Effector memory CD4-positive, alpha-beta T cell (primary cell): ENCODE measurements at regions not wholly inside any gene's neighbourhood (a gene's known extent, or its start where the extent isn't known, plus 50 kb on each side); places are given as distances from the start of the nearest gene placed in this dataset.

Source experiments
- DNase-seq, 3 donors: peaks; one replicate each; pipeline ENCODE4 v3.0.0-alpha.2; 2020
- H3K27ac ChIP-seq: 2 replicates; pipeline ENCODE4 v1.7.0; 2013; ENCODE audit warnings: mild to moderate bottlenecking, low read length, moderate library complexity; ENCODE audit not compliant: insufficient read depth, poor library complexity, severe bottlenecking
- H3K27me3 ChIP-seq: replicated peaks from 2 replicates; pipeline ENCODE4 v1.7.0; 2013; ENCODE audit warnings: mild to moderate bottlenecking, low read length; ENCODE audit not compliant: insufficient read depth, control insufficient read depth, poor library complexity, severe bottlenecking
- H3K36me3 ChIP-seq: 2 replicates; pipeline ENCODE4 v1.7.0; 2013; ENCODE audit warnings: mild to moderate bottlenecking, low read length, moderate library complexity; ENCODE audit not compliant: control insufficient read depth, insufficient read depth
- H3K4me1 ChIP-seq: 2 replicates; pipeline ENCODE4 v1.7.0; 2013; ENCODE audit warnings: low read length, mild to moderate bottlenecking; ENCODE audit not compliant: control insufficient read depth, insufficient read depth, poor library complexity, severe bottlenecking
- H3K4me3 ChIP-seq: 2 replicates; pipeline ENCODE4 v1.7.0; 2013; ENCODE audit warnings: low read length, low read depth, mild to moderate bottlenecking; ENCODE audit not compliant: insufficient read depth, poor library complexity, severe bottlenecking
- H3K9me3 ChIP-seq: 2 replicates; pipeline ENCODE4 v1.7.0; 2013; ENCODE audit warnings: mild to moderate bottlenecking, low read length, moderate library complexity; ENCODE audit not compliant: control insufficient read depth

DNA sequence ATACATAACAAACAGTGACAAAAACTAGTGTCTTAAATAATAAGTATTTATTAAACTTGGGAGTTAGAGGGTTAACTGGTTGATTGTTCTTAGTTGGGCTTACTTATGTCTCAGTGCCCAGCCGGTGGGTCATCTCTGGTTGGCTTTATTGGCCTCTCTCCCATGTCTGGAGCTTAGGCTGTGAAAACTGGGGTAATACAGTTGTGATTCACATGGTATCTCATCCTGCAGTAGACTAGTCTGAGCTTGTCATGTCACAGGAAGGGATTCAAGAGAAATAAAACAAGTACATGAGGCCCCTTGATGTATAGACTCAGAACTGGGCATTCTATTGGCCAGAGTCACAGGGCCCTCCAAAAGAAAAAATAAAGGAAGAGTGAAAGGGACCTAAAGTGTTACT, 466.4 kb upstream of the SMC2 start:
- Histone ChIP-seq H3K4me3 (no peak overlapping the region), H3K27me3 (no peaks in the 10 kb centered on the region), H3K9me3 (no peaks in the 10 kb centered on the region), H3K4me1 (no peaks in the 10 kb centered on the region), H3K36me3 (no peaks in the 10 kb centered on the region), H3K27ac (no peak overlapping the region)
- DNase-seq: no peak

DNA sequence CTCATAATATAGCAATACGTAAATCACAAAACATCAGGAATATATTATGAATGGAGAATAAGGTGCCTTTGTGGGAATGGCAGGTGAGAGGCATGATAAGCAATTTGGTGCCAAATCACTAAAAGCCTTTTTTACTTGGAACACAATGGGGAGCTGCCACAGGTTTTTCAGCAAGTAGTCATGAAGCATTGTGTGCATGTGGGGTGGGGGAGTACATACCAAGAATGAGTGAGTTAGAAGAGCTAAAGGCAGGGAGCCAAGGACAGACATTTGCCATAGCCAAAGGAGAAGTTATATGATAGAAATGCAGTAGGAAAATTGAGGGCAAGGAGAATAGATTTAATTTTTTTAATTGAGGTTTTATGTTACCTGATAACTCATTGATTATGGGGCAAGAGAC, 445.0 kb upstream of the SMC2 start:
- Histone ChIP-seq H3K4me1 (no peaks in the 10 kb centered on the region), H3K4me3 (no peak overlapping the region), H3K36me3 (no peaks in the 10 kb centered on the region), H3K9me3 (no peaks in the 10 kb centered on the region), H3K27me3 (no peaks in the 10 kb centered on the region), H3K27ac (no peak overlapping the region)
- no peak for DNase-seq

DNA sequence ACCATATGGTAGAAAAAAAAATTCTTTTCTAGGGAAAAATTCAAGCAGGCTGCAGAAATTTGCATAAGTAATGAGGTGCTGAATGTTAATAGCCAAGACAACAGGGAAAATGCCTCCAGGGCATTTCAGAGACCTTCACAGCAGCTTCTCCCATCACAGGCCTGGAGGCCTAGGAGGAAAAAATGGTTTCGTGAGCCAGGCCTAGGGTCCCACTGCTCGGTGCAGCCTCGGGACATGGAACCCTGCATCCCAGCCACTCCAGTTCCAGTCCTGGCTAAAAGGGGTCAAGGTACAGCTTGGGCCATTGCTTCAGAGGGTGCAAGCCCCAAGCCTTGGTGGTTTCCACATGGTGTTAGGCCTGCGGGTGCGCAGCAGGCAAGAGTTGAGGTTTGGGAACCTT, 436.0 kb upstream of the SMC2 start:
- no peak overlapping the region for H3K27ac ChIP-seq
- no peak overlapping the region for H3K4me3 ChIP-seq
- H3K9me3 ChIP-seq: no peaks in the 10 kb centered on the region
- no peaks in the 10 kb centered on the region for H3K36me3 ChIP-seq
- DNase-seq: no peak
- no peaks in the 10 kb centered on the region for H3K4me1 ChIP-seq
- no peaks in the 10 kb centered on the region for H3K27me3 ChIP-seq

DNA sequence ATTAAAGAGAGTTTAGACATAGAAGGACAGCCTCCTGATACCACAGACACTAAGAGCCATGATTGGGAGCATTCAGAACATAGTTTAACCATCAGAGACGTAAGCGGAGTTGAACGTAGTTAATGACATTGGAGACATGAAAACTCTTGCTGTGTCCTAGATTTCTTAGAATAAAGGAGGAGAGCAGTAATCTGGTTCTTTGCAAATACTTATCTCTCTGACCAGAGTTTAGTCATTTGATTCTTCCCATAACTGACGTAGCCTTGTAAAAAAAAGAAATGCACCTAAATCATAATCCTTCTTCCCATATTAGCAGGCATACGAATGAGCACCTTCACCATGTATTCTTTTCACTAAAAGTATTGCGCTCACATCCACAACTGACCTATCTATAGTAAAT, 433.3 kb upstream of the SMC2 start:
- no peak for DNase-seq
- H3K36me3 ChIP-seq: no peaks in the 10 kb centered on the region
- no peak overlapping the region for H3K27ac ChIP-seq
- H3K4me1 ChIP-seq: no peaks in the 10 kb centered on the region
- H3K4me3 ChIP-seq: no peak overlapping the region
- H3K9me3 ChIP-seq: no peaks in the 10 kb centered on the region
- H3K27me3 ChIP-seq: no peaks in the 10 kb centered on the region

DNA sequence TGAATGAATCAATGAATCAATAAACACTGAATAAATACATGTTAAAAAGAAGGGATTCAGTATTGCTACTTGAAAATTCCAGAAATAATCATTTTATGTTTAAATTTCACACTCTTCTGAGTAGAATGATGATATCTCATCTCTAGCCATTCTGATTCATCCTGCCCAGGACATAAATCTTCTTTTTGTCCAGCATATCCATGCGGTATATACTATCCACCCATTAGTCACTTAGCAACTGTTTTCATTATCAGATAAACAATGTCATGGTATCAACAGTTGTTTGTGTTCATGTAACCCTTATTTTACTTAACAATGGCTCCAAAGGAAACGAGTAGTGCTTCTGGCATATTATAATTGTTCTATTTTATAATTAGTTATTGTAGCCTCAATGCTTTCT, 432.4 kb upstream of the SMC2 start:
- no peaks in the 10 kb centered on the region for H3K4me1 ChIP-seq
- no peak overlapping the region for H3K27ac ChIP-seq
- no peaks in the 10 kb centered on the region for H3K36me3 ChIP-seq
- H3K27me3 ChIP-seq: no peaks in the 10 kb centered on the region
- H3K9me3 ChIP-seq: no peaks in the 10 kb centered on the region
- DNase-seq: no peak
- no peak overlapping the region for H3K4me3 ChIP-seq

DNA sequence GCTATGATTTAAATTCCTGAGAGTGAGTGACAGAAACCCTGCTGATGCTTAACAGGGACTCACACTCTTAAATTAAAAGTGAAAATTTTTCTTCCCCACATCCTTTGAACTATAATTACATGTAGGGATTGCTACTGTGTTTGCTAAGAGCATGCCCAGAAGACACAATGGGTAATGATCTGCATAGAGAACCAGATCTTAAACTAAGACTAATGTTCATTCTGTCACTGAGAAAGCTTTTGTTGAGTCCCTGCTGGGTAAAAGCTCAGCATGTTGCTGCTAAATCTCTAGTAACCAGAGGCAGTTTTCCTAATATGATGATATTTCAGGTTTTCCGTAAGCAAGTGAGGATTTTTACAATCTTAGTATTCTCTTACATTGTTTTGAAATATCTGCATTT, 424.8 kb upstream of the SMC2 start:
- no peak for DNase-seq
- H3K27ac ChIP-seq: no peak overlapping the region
- H3K9me3 ChIP-seq: no peaks in the 10 kb centered on the region
- no peak overlapping the region for H3K4me3 ChIP-seq
- no peaks in the 10 kb centered on the region for H3K4me1 ChIP-seq
- H3K36me3 ChIP-seq: no peaks in the 10 kb centered on the region
- no peaks in the 10 kb centered on the region for H3K27me3 ChIP-seq

DNA sequence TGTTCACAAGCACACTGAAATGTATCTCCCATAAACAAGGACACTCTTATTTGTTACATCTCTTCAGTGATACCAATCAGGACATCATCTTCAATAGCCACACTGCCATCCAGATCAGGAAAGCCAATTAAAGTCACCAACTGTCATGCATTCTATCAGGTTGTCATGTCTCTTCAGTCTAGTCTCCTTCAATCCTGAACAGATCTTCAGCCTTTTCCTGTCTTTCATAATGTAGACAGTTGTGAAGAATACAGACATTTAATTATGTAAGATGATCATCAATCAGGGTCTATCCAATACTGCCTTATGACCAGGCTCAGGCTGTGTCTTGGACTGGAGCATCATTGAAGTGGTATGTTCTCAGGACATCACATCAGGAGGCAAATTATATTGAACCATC, 419.8 kb upstream of the SMC2 start:
- H3K4me1 ChIP-seq: no peaks in the 10 kb centered on the region
- no peaks in the 10 kb centered on the region for H3K27me3 ChIP-seq
- no peak for DNase-seq
- no peaks in the 10 kb centered on the region for H3K9me3 ChIP-seq
- H3K27ac ChIP-seq: no peak overlapping the region
- H3K4me3 ChIP-seq: no peak overlapping the region
- H3K36me3 ChIP-seq: no peaks in the 10 kb centered on the region

DNA sequence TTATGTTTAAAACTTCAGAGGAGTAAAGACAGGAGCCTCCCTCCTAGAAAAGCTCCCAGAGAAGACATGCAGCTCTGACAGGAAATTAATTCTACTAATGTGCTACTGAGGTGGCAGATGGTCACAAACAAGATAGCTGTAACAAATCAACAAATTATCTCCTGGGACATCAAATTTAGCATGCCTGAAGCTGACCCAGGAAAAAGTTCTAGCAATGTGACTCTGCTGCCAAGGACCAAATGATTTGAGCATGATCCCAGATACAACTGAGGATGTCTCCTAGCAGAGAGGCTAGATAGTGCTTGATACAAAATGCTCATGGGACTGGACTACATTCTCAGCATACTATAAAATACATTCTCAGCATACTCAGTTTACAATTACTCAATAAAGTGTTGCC, 413.5 kb upstream of the SMC2 start:
- no peak for DNase-seq
- Histone ChIP-seq H3K4me1 (no peaks in the 10 kb centered on the region), H3K4me3 (no peak overlapping the region), H3K27ac (no peak overlapping the region), H3K36me3 (no peaks in the 10 kb centered on the region), H3K9me3 (no peaks in the 10 kb centered on the region), H3K27me3 (no peaks in the 10 kb centered on the region)

DNA sequence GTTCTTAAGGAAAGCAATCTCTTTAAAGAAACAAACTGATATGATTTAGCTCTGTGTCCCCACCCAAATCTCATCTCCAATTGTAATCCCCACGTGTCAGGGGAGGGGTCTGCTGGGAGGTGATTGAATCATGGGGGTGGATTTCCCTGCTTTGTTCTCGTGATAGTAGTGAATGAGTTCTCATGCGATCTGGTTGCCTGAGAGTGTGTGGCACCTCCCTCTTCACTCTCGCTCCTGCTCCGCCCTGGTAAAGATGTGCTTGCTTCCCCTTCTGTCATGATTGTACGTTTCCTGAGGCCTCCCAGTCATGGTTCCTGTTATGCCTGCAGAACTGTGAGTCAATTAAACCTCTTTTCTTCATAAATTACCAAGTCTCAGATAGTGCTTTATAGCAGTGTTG, 412.7 kb upstream of the SMC2 start:
- Histone ChIP-seq H3K4me1 (no peaks in the 10 kb centered on the region), H3K4me3 (no peak overlapping the region), H3K36me3 (no peaks in the 10 kb centered on the region), H3K9me3 (no peaks in the 10 kb centered on the region), H3K27ac (no peak overlapping the region), H3K27me3 (no peaks in the 10 kb centered on the region)
- no peak for DNase-seq

DNA sequence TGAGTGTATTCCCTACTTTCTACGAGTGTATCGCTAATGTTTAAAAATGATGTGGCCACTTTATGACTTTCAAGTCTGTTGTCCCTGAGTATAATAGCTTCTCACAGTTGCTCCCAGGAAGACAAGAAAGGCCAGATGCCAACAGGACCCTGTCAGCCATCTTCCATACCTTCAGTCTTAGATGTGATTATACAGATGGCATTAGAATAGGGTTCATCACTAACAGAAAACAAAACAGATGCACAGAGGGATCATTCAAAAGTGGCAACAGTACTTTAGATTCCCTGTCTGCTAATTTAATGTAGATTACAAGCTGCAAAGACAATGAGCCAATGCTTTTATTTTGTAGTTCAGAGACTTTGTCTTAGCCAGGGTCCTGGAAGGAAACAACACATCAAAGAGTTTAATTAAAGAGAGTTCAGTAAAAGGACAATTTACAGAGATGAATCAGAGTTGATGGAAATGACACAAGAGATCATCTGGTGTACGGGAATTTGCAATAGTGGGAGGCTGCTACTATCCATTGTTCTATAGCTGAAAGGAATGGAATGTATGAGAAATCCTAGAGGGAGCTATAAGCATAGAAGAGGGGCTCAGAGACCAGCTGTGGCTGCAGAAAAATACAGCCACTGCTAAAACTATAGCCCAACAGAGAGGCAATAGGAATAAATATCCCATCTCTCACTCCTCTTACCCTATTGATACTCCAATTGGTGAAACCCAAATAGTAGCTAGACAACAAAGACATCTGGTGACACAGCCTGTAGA, 393.7 kb upstream of the SMC2 start:
- Histone ChIP-seq H3K27me3 (no peaks in the 10 kb centered on the region), H3K27ac (no peak overlapping the region), H3K9me3 (no peaks in the 10 kb centered on the region), H3K4me3 (no peak overlapping the region), H3K4me1 (no peaks in the 10 kb centered on the region), H3K36me3 (no peaks in the 10 kb centered on the region)
- no peak for DNase-seq
